SK-N-SH (cell line): ENCODE measurements at regions not wholly inside any gene's neighbourhood (a gene's known extent, or its start where the extent isn't known, plus 50 kb on each side); places are given as distances from the start of the nearest gene placed in this dataset.

Experiments
- CTCF ChIA-PET: fragments of 300-600, 350-600 bp; formaldehyde crosslinking; extraction: SDS; loops from one replicate; lab custom pipeline; 2021; lab: Yijun Ruan, JAX
- POLR2A ChIA-PET: fragments of 350-600 bp; sonication (Branson Sonifier 250); formaldehyde crosslinking; extraction: SDS; loops from one replicate; lab custom pipeline; 2020; ENCODE audit warnings: antibody characterized with exemption, inconsistent platforms; lab: Yijun Ruan, JAX
- DNase-seq: peaks from one replicate; pipeline ENCODE4 v3.0.0; 2012
- H2AFZ ChIP-seq: fragments of 200-600 bp; sonication (generic); 2 replicates; pipeline ENCODE4 v1.8.1; 2016; ENCODE audit warnings: antibody characterized with exemption, mild to moderate bottlenecking, low read depth
- H3F3A ChIP-seq: fragments of 200-600 bp; sonication (generic); replicated peaks from 2 replicates; pipeline ENCODE3; 2016; ENCODE audit warnings: antibody characterized with exemption, mild to moderate bottlenecking; ENCODE audit not compliant: insufficient read depth
- H3K27ac ChIP-seq, 2 experiments: fragments of 200-500 bp in 1 of 2; fragments of 200-600 bp in 1 of 2; sonication (Bioruptor generic) in 1 of 2; sonication (generic), shearing (Covaris generic) in 1 of 2; 2 replicates each; pipeline versions ENCODE4 v1.5.1 to v1.6.1; 2014 to 2016; ENCODE audit warnings: low read depth in 2 of 2, inconsistent platforms in 1 of 2, low read length in 1 of 2, mild to moderate bottlenecking in 1 of 2, mixed read lengths in 1 of 2
- H3K27me3 ChIP-seq: fragments of 200-600 bp; sonication (generic), shearing (Covaris generic); 2 replicates; pipeline ENCODE4 v1.6.1; 2016; ENCODE audit warnings: mixed run types; ENCODE audit not compliant: insufficient read depth
- H3K36me3 ChIP-seq, 2 experiments: fragments of 200-500 bp in 1 of 2; fragments of 200-600 bp in 1 of 2; sonication (Bioruptor generic) in 1 of 2; sonication (generic) in 1 of 2; replicated peaks in 1 of 2; 2 replicates each; pipeline versions ENCODE3 to v1.5.1; 2014 to 2016; ENCODE audit warnings: low read length in 1 of 2, mild to moderate bottlenecking in 1 of 2; ENCODE audit not compliant: insufficient read depth in 2 of 2, control insufficient read depth in 1 of 2
- H3K4me1 ChIP-seq, 2 experiments: fragments of 200-500 bp in 1 of 2; fragments of 200-600 bp in 1 of 2; sonication (Bioruptor generic) in 1 of 2; sonication (generic), shearing (Covaris generic) in 1 of 2; 2 replicates each; pipeline versions ENCODE4 v1.5.1 to v1.6.1; 2014 to 2016; ENCODE audit warnings: low read depth in 1 of 2, low read length in 1 of 2, mixed run types in 1 of 2; ENCODE audit not compliant: insufficient read depth in 2 of 2, control insufficient read depth in 1 of 2
- H3K4me2 ChIP-seq: fragments of 200-600 bp; sonication (generic), shearing (Covaris generic); 2 replicates; pipeline ENCODE4 v1.6.1; 2017; ENCODE audit warnings: mixed run types
- H3K4me3 ChIP-seq, 2 experiments: fragments of 200-500 bp in 1 of 2; fragments of 200-600 bp in 1 of 2; sonication (Bioruptor generic) in 1 of 2; sonication (generic), shearing (Covaris generic) in 1 of 2; 2 replicates each; pipeline versions ENCODE4 v1.5.1 to v1.8.1; 2014 to 2016; ENCODE audit warnings: low read depth in 2 of 2, inconsistent platforms in 1 of 2, low read length in 1 of 2, mild to moderate bottlenecking in 1 of 2, mixed read lengths in 1 of 2, moderate library complexity in 1 of 2
- H3K79me2 ChIP-seq: fragments of 200-600 bp; sonication (generic); 2 replicates; pipeline ENCODE4 v1.8.1; 2017; ENCODE audit warnings: mild to moderate bottlenecking; ENCODE audit not compliant: insufficient read depth
- H3K9ac ChIP-seq: fragments of 200-600 bp; sonication (generic); 2 replicates; pipeline ENCODE4 v1.6.1; 2017; ENCODE audit warnings: mixed run types
- H3K9me2 ChIP-seq: fragments of 200-600 bp; sonication (generic); 2 replicates; pipeline ENCODE4 v1.6.1; 2017; ENCODE audit warnings: mixed run types
- H3K9me3 ChIP-seq: fragments of 200-600 bp; sonication (generic); 2 replicates; pipeline ENCODE4 v1.6.1; 2017; ENCODE audit warnings: mixed run types, mild to moderate bottlenecking, moderate library complexity
- H4K20me1 ChIP-seq: fragments of 200-600 bp; sonication (generic); 2 replicates; pipeline ENCODE4 v1.6.1; 2017; ENCODE audit warnings: mild to moderate bottlenecking, mixed run types; ENCODE audit not compliant: insufficient read depth
- EP300 ChIP-seq, 2 experiments: IDR thresholded peaks; 2 replicates each; pipeline versions ENCODE4 v1.4.0 to v1.6.1; 2012; ENCODE audit warnings: borderline replicate concordance in 1 of 2, low read depth in 1 of 2, low read length in 1 of 2
- FOXJ3 ChIP-seq: sonication (generic); formaldehyde crosslinking; IDR thresholded peaks from 2 replicates; pipeline ENCODE4 v1.5.1; 2020; ENCODE audit warnings: mild to moderate bottlenecking, missing genetic modification reagents
- FOXM1 ChIP-seq: IDR thresholded peaks from 2 replicates; pipeline ENCODE4 v1.4.0; 2012; ENCODE audit warnings: low read depth, mild to moderate bottlenecking
- MEF2A ChIP-seq: IDR thresholded peaks from 2 replicates; pipeline ENCODE4 v1.4.0; 2012; ENCODE audit warnings: low read depth, borderline replicate concordance
- NFIC ChIP-seq: IDR thresholded peaks from 2 replicates; pipeline ENCODE4 v1.4.0; 2012; ENCODE audit warnings: borderline replicate concordance
- NRF1 ChIP-seq: IDR thresholded peaks from 2 replicates; pipeline ENCODE4 v1.6.1; 2012; ENCODE audit warnings: low read depth, mild to moderate bottlenecking, low read length
- RAD21 ChIP-seq: IDR thresholded peaks from 2 replicates; pipeline ENCODE4 v1.6.1; 2012; ENCODE audit warnings: mild to moderate bottlenecking, low read length
- RCOR1 ChIP-seq: fragments of 150-350 bp; IDR thresholded peaks from 2 replicates; pipeline ENCODE4 v1.6.1; 2017; ENCODE audit warnings: antibody characterized with exemption, low read length
- RXRA ChIP-seq: IDR thresholded peaks from 2 replicates; pipeline ENCODE4 v1.4.0; 2012; ENCODE audit warnings: low read depth, mild to moderate bottlenecking, borderline replicate concordance
- SIN3A ChIP-seq: IDR thresholded peaks from 2 replicates; pipeline ENCODE4 v1.6.1; 2012; ENCODE audit warnings: low read depth, mild to moderate bottlenecking, low read length, moderate library complexity, borderline replicate concordance
- WGBS: methylation state at CpG from one replicate; pipeline ENCODE4 v1.1.6; 2017; ENCODE audit warnings: low lambda C conversion rate; 5-methylcytosine and 5-hydroxymethylcytosine counted together
- TF ChIP-seq, protein P1 (sequence below): fragments of 150-350 bp; IDR thresholded peaks from 2 replicates; pipeline ENCODE4 v1.6.1; 2016; ENCODE audit warnings: mild to moderate bottlenecking, low read depth, low read length
- TF ChIP-seq, protein P2 (sequence below): IDR thresholded peaks from 2 replicates; pipeline ENCODE4 v1.4.0; 2012; ENCODE audit warnings: low read depth
- TF ChIP-seq, protein P3 (sequence below): fragments of 200-600 bp; sonication (generic); IDR thresholded peaks from 2 replicates; pipeline ENCODE4 v1.6.1; 2017; ENCODE audit warnings: antibody characterized with exemption, mild to moderate bottlenecking, moderate library complexity
- TF ChIP-seq, protein P4 (sequence below): IDR thresholded peaks from 2 replicates; pipeline ENCODE4 v1.6.1; 2012; ENCODE audit warnings: mild to moderate bottlenecking, low read depth, low read length, moderate library complexity

DNA sequence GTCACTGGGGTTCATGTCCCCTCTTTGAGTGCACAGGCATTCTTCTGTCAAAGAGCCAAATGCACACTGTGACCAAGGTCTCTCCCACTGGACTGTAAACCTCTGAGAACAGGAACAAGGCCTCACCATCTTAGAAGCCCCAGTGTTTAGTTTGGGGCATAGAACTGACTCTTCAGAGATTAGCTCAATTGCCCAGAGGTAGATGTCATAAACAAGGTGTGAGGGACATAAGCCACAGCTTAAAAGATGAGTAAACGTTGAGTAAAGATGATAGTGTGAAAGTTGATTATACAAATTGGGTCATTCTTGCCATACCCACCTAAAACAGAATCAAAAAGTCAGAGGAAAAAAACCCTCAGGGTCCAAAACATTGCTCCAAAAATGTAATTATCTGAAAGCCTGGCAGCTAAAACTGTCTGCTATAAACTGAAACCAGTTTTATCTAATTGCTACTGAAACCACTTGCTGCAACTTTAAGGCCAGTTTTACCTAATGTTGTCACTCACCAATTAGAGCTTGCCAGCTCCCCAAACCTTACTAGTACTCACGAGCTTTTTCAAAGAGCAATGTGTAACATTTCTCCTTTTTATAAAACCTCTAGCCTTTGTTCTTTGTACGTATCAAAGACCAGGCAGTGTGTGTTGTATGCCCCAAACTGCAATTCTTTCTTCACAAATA, 415.2 kb downstream of the RAP2B start:
- 10% methylated on average over 3 of the region's 3 CpGs for WGBS
- Histone ChIP-seq H2AFZ (no peak overlapping the region), H3K27me3 (no peaks in the 10 kb centered on the region), H3K27ac (no peak overlapping the region), H3K9me3 (no peaks in the 10 kb centered on the region), H3K9me2 (no peaks in the 10 kb centered on the region), H3F3A (no peaks in the 10 kb centered on the region), H3K36me3 (no peaks in the 10 kb centered on the region), H3K4me3 (no peak overlapping the region), H3K4me1 (no peaks in the 10 kb centered on the region), H4K20me1 (no peaks in the 10 kb centered on the region), H3K9ac (no peak overlapping the region), H3K79me2 (no peaks in the 10 kb centered on the region), H3K4me2 (no peak overlapping the region)
- DNase-seq: no peak
- ChIA-PET CTCF (no interaction called here), POLR2A (no interaction called here)
- TF ChIP-seq RCOR1 (no peak), NFIC (no peak), EP300 (IDR thresholded peaks at IDR 0.05; ENCODE audit: borderline replicate concordance in 1 of 2, low read depth in 1 of 2, low read length in 1 of 2) (no peak), RAD21 (no peak), RXRA (no peak), FOXJ3 (no peak), NRF1 (no peak), FOXM1 (no peak), SIN3A (no peak), MEF2A (no peak)
- TF ChIP-seq, protein P1, sequence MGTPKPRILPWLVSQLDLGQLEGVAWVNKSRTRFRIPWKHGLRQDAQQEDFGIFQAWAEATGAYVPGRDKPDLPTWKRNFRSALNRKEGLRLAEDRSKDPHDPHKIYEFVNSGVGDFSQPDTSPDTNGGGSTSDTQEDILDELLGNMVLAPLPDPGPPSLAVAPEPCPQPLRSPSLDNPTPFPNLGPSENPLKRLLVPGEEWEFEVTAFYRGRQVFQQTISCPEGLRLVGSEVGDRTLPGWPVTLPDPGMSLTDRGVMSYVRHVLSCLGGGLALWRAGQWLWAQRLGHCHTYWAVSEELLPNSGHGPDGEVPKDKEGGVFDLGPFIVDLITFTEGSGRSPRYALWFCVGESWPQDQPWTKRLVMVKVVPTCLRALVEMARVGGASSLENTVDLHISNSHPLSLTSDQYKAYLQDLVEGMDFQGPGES: no peak
- TF ChIP-seq, protein P2, sequence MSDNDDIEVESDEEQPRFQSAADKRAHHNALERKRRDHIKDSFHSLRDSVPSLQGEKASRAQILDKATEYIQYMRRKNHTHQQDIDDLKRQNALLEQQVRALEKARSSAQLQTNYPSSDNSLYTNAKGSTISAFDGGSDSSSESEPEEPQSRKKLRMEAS: no peak
- TF ChIP-seq, protein P3, sequence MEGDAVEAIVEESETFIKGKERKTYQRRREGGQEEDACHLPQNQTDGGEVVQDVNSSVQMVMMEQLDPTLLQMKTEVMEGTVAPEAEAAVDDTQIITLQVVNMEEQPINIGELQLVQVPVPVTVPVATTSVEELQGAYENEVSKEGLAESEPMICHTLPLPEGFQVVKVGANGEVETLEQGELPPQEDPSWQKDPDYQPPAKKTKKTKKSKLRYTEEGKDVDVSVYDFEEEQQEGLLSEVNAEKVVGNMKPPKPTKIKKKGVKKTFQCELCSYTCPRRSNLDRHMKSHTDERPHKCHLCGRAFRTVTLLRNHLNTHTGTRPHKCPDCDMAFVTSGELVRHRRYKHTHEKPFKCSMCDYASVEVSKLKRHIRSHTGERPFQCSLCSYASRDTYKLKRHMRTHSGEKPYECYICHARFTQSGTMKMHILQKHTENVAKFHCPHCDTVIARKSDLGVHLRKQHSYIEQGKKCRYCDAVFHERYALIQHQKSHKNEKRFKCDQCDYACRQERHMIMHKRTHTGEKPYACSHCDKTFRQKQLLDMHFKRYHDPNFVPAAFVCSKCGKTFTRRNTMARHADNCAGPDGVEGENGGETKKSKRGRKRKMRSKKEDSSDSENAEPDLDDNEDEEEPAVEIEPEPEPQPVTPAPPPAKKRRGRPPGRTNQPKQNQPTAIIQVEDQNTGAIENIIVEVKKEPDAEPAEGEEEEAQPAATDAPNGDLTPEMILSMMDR: no peak
- TF ChIP-seq, protein P4, sequence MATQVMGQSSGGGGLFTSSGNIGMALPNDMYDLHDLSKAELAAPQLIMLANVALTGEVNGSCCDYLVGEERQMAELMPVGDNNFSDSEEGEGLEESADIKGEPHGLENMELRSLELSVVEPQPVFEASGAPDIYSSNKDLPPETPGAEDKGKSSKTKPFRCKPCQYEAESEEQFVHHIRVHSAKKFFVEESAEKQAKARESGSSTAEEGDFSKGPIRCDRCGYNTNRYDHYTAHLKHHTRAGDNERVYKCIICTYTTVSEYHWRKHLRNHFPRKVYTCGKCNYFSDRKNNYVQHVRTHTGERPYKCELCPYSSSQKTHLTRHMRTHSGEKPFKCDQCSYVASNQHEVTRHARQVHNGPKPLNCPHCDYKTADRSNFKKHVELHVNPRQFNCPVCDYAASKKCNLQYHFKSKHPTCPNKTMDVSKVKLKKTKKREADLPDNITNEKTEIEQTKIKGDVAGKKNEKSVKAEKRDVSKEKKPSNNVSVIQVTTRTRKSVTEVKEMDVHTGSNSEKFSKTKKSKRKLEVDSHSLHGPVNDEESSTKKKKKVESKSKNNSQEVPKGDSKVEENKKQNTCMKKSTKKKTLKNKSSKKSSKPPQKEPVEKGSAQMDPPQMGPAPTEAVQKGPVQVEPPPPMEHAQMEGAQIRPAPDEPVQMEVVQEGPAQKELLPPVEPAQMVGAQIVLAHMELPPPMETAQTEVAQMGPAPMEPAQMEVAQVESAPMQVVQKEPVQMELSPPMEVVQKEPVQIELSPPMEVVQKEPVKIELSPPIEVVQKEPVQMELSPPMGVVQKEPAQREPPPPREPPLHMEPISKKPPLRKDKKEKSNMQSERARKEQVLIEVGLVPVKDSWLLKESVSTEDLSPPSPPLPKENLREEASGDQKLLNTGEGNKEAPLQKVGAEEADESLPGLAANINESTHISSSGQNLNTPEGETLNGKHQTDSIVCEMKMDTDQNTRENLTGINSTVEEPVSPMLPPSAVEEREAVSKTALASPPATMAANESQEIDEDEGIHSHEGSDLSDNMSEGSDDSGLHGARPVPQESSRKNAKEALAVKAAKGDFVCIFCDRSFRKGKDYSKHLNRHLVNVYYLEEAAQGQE: no peak
